ENCODE measurements at regions not wholly inside any gene's neighbourhood (a gene's known extent, or its start where the extent isn't known, plus 50 kb on each side); places are given as distances from the start of the nearest gene placed in this dataset.

GRCh38 chr18:2100694-2101213 lies 470.6 kb downstream of the METTL4 start:
- Histone ChIP-seq H3F3A (ENCODE audit: insufficient read depth, low read length) (no peaks in the 10 kb centered on the region), H3K9ac (ENCODE audit: low read length) (no peak overlapping the region), H3K4me2 (ENCODE audit: low read depth, low read length) (no peak overlapping the region), H3K9me2 (replicated peaks; ENCODE audit: insufficient read depth, low read length) (no peaks in the 10 kb centered on the region), H4K20me1 (ENCODE audit: insufficient read depth, low read length) (no peaks in the 10 kb centered on the region), H3K4me3 (ENCODE audit: low read length) (no peak overlapping the region), H3K4me1 (ENCODE audit: low read length) (no peaks in the 10 kb centered on the region), H3K36me3 (replicated peaks; ENCODE audit: insufficient read depth, low read length) (no peaks in the 10 kb centered on the region), H2AFZ (ENCODE audit: low read length) (no peak overlapping the region), H3K27ac (ENCODE audit: low read length) (no peak overlapping the region), H3K27me3 (replicated peaks; ENCODE audit: insufficient read depth, low read length) (no peaks in the 10 kb centered on the region), H3K9me3 (replicated peaks; ENCODE audit: insufficient read depth, low read length) (no peaks in the 10 kb centered on the region), H3K79me2 (ENCODE audit: low read length) (no peaks in the 10 kb centered on the region)
- no peak for TF ChIP-seq EZH2 (optimal IDR thresholded peaks at IDR 0.05; ENCODE audit: low read depth, low read length)
- no peak for TF ChIP-seq EZH2phosphoT487 (IDR thresholded peaks at IDR 0.05; ENCODE audit: low read length)
- no peak for TF ChIP-seq CTCF (IDR thresholded peaks at IDR 0.05; ENCODE audit: low read length)
- no peak for DNase-seq

- Histone ChIP-seq H3K4me1 (ENCODE audit: low read length) (no peaks in the 10 kb centered on the region), H3K4me3 (ENCODE audit: low read length) (no peak overlapping the region), H3K9ac (ENCODE audit: low read length) (no peak overlapping the region), H3F3A (ENCODE audit: insufficient read depth, low read length) (no peaks in the 10 kb centered on the region), H3K9me3 (replicated peaks; ENCODE audit: insufficient read depth, low read length) (no peaks in the 10 kb centered on the region), H3K27ac (ENCODE audit: low read length) (no peak overlapping the region), H3K9me2 (replicated peaks; ENCODE audit: insufficient read depth, low read length) (no peaks in the 10 kb centered on the region), H2AFZ (ENCODE audit: low read length) (no peak overlapping the region), H3K27me3 (replicated peaks; ENCODE audit: insufficient read depth, low read length) (no peaks in the 10 kb centered on the region), H4K20me1 (ENCODE audit: insufficient read depth, low read length) (no peaks in the 10 kb centered on the region), H3K4me2 (ENCODE audit: low read depth, low read length) (no peak overlapping the region), H3K79me2 (ENCODE audit: low read length) (no peaks in the 10 kb centered on the region), H3K36me3 (replicated peaks; ENCODE audit: insufficient read depth, low read length) (no peaks in the 10 kb centered on the region)
- TF ChIP-seq EZH2phosphoT487 (IDR thresholded peaks at IDR 0.05; ENCODE audit: low read length) (no peak), EZH2 (optimal IDR thresholded peaks at IDR 0.05; ENCODE audit: low read depth, low read length) (no peak), CTCF (IDR thresholded peaks at IDR 0.05; ENCODE audit: low read length) (no peak)
- DNase-seq, result no peak
These were observed 469.3 kb downstream of the METTL4 start for GRCh38 chr18:2102022-2102421.

- Histone ChIP-seq H3K4me3 (ENCODE audit: low read length) (no peak overlapping the region), H3K79me2 (ENCODE audit: low read length) (no peaks in the 10 kb centered on the region), H3K9me3 (replicated peaks; ENCODE audit: insufficient read depth, low read length) (no peaks in the 10 kb centered on the region), H3F3A (ENCODE audit: insufficient read depth, low read length) (no peaks in the 10 kb centered on the region), H3K9ac (ENCODE audit: low read length) (no peak overlapping the region), H3K9me2 (replicated peaks; ENCODE audit: insufficient read depth, low read length) (no peaks in the 10 kb centered on the region), H2AFZ (ENCODE audit: low read length) (no peak overlapping the region), H3K36me3 (replicated peaks; ENCODE audit: insufficient read depth, low read length) (no peaks in the 10 kb centered on the region), H3K4me2 (ENCODE audit: low read depth, low read length) (no peak overlapping the region), H3K27me3 (replicated peaks; ENCODE audit: insufficient read depth, low read length) (no peaks in the 10 kb centered on the region), H3K4me1 (ENCODE audit: low read length) (no peaks in the 10 kb centered on the region), H3K27ac (ENCODE audit: low read length) (no peak overlapping the region), H4K20me1 (ENCODE audit: insufficient read depth, low read length) (no peaks in the 10 kb centered on the region)
- TF ChIP-seq EZH2 (optimal IDR thresholded peaks at IDR 0.05; ENCODE audit: low read depth, low read length) (no peak), EZH2phosphoT487 (IDR thresholded peaks at IDR 0.05; ENCODE audit: low read length) (no peak), CTCF (IDR thresholded peaks at IDR 0.05; ENCODE audit: low read length) (no peak)
- DNase-seq, result no peak
These were observed 468.0 kb downstream of the METTL4 start for GRCh38 chr18:2103299-2103698.
